ENCODE measurements at regions not wholly inside any gene's neighbourhood (a gene's known extent, or its start where the extent isn't known, plus 50 kb on each side); places are given as distances from the start of the nearest gene placed in this dataset.
"Not testable (repeated sequence)": the region's sequence is repeated elsewhere in the genome, so short reads cannot be mapped to it uniquely, and the experiment has no call there.

DNA sequence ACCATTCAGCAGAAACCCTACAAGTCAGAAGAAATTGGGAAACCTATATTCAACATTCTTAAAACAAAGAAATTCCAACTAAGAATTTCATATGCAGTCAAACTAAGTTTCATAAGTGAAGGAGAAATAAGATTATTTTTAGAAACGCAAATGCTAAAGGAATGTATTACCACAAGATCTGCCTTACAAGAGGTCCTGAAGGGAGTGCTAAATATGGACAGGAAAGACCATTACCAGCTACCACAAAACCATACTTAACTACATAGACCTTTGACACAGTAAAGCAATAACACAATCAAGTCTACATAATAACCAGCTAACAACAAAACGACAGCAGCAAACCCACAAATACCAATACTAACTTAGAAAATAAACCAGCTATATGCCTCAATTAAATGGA lies 169.3 kb upstream of the FGF16 start:
- no peak for TF ChIP-seq ZFX (IDR thresholded peaks at IDR 0.05)
- TF ChIP-seq, protein P1, sequence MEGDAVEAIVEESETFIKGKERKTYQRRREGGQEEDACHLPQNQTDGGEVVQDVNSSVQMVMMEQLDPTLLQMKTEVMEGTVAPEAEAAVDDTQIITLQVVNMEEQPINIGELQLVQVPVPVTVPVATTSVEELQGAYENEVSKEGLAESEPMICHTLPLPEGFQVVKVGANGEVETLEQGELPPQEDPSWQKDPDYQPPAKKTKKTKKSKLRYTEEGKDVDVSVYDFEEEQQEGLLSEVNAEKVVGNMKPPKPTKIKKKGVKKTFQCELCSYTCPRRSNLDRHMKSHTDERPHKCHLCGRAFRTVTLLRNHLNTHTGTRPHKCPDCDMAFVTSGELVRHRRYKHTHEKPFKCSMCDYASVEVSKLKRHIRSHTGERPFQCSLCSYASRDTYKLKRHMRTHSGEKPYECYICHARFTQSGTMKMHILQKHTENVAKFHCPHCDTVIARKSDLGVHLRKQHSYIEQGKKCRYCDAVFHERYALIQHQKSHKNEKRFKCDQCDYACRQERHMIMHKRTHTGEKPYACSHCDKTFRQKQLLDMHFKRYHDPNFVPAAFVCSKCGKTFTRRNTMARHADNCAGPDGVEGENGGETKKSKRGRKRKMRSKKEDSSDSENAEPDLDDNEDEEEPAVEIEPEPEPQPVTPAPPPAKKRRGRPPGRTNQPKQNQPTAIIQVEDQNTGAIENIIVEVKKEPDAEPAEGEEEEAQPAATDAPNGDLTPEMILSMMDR (conservative IDR thresholded peaks at IDR 0.05): no peak
- no peak overlapping the region for H3K27ac ChIP-seq

DNA sequence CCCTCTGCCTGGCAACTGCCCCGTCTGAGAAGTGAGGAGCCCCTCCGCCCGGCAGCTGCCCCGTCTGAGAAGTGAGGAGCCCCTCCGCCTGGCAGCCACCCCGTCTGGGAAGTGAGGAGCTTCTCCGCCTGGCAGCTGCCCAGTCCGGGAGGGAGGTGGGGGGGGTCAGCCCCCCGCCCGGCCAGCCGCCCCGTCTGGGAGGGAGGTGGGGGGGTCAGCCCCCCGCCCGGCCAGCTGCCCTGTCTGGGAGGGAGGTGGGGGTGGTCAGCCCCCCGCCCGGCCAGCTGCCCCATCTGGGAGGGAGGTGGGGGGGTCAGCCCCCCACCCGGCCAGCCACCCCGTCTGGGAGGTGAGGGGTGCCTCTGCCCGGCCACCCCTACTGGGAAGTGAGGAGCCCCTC lies 167.8 kb upstream of the FGF16 start:
- not testable (repeated sequence) for H3K27ac ChIP-seq

DNA sequence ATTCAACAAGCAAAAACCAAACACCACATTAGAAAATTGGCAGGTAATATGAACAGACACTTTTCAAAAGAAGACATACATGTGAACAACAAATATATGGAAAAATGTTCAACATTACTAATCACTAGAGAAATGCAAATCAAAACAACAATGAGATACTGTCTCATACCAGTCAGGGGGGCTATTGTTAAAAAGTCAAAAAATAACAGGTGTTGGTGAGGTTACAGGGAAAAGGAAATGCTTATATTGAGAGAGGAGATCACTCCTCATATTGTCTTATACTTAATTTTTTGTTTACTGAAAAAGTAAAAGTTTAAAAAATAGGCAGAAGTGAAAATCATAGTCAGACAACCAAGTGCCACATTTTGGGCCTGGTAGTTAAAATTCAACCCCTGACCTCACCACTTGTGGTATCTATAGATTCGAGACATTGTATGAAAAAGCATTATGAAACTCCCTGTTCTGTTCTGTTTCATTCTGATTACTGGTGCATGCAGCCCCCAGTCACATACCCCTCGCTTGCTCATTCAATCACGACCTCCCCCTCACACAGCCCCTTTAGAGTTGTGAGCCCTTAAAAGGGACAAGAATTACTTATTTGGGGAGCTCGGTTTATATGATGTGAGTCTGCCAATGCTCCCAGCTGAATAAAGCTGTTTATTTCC lies 153.7 kb upstream of the FGF16 start:
- no peak overlapping the region for H3K27ac ChIP-seq
- TF ChIP-seq ZFX (IDR thresholded peaks at IDR 0.05): no peak
- TF ChIP-seq, protein P1 (conservative IDR thresholded peaks at IDR 0.05): no peak

DNA sequence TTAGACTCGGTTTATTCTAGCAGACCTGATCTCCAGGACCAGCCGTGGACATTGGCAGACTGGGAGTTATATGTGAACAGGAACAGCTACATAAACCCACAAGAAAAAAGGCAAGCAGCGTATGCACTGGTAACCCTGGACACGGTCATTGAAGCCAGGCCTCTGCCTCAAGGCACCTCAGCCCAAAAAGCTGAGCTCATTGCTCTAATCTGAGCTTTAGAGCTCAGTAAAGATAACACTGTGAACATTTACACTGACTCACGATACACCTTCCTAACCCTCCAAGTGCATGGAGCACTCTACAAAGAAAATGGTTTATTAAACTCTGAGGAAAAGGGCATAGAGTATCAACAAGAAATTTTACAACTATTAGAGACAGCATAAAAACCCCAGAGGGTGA lies 148.9 kb upstream of the FGF16 start:
- TF ChIP-seq ZFX (IDR thresholded peaks at IDR 0.05): no peak
- TF ChIP-seq, protein P1 (conservative IDR thresholded peaks at IDR 0.05): no peak
- no peak overlapping the region for H3K27ac ChIP-seq

DNA sequence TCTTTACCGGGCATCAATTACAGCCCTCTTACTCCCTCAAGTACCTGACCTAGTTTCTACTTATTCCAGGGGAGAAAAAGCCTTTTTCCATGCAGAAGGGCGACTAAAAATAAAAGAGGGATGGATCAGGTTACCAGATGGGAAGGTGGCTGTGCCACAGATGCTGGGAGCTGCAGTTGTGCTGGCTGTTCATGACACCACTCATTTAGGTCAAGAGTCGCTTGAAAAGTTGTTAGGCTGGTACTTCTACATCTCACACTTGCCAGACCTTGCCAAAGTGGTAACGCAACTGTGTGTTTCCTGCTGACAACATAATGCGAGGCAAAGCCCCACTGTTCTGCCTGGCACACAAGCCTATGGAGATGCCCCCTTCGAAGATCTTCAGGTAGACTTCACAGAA lies 148.4 kb upstream of the FGF16 start:
- TF ChIP-seq, protein P1 (conservative IDR thresholded peaks at IDR 0.05): no peak
- no peak for TF ChIP-seq ZFX (IDR thresholded peaks at IDR 0.05)
- H3K27ac ChIP-seq: no peak overlapping the region

DNA sequence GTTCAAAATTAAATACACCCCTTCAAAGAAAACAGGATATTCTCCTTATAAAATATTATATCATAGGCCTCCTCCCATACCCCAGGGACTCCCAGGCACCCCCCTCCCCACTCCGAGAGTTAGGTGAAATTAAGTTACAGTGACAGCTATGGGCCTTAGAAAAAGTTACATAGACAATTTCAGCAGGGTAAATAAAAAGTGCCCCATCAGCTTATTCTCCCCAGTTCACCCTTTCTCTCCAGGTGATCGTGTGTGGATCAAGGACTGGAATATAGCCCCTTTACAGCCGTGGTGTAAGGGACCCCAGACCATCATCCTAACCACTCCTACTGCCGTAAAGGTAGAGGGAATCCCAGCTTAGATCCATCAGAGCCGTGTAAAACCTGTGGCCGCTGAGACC lies 147.6 kb upstream of the FGF16 start:
- no peak for TF ChIP-seq ZFX (IDR thresholded peaks at IDR 0.05)
- TF ChIP-seq, protein P1 (conservative IDR thresholded peaks at IDR 0.05): no peak
- H3K27ac ChIP-seq: no peak overlapping the region

DNA sequence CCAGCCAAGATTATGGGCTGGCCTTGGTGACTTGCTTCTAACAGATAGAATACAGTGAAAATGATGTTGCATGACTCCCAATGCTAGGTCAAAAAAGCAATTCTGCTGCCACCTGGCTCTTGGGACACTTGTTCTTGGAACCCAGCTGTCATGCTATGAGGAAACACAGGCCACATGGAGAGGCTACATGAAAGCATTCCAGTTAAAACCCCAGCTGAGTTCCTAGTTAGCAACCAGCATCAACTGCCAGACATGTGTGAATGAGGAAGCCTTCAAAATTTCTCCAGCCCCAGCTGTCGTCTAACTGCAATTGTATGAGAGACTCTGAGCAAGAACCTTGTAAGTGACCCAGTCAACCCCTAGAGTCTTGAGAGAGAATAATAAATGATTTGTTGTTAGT lies 105.2 kb upstream of the FGF16 start:
- TF ChIP-seq, protein P1 (conservative IDR thresholded peaks at IDR 0.05): no peak
- no peak for TF ChIP-seq ZFX (IDR thresholded peaks at IDR 0.05)
- H3K27ac ChIP-seq: no peak overlapping the region

DNA sequence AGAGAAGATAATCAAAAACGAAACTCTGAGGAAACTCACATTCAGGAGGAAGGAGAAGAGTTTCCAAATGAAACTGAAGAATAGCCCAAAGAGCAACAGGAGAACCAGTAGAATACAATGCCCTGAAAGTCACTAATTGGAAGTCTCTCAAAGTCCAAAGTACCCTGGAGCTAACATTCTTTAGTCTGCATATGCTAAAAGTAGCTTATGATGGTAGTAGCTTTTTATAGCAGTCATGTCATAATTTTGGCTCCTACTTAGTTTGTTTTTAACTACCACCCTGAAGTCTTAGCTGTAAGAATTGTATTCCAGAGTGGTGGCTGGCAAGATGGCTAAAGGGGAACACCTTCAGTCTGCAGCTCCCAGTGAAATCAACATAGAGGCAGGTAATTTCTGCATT lies 100.3 kb upstream of the FGF16 start:
- no peak overlapping the region for H3K27ac ChIP-seq
- TF ChIP-seq, protein P1 (conservative IDR thresholded peaks at IDR 0.05): no peak
- TF ChIP-seq ZFX (IDR thresholded peaks at IDR 0.05): no peak
